GM19452 (cell line): ENCODE measurements at regions not wholly inside any gene's neighbourhood (a gene's known extent, or its start where the extent isn't known, plus 50 kb on each side); places are given as distances from the start of the nearest gene placed in this dataset.

Experiments
- ATAC-seq: cut with Tn5 transposase; IDR thresholded peaks from one replicate; pipeline ENCODE4 v1.9.1; 2021; ENCODE audit not compliant: unreplicated experiment

DNA sequence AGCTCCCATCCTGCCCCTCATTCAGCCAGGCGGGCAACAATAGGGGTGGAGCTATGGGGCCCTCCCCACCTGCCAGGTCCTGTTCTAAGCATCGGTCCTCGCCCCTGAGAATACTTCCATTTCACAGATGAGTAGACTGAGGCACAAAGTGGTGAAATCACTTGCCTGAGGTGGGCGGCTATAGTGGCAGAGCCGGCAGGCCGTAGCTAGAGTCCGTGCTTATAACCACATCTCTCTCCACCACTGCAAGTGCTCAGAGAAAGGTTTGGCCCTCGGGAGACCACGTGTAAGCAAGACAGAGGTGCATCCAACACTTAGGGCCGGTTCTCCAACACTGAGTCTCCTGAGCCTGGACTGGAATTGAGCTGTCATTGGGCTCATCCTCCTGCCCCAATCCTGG, 145.8 kb upstream of the UNC5B start:
- ATAC-seq = no peak

DNA sequence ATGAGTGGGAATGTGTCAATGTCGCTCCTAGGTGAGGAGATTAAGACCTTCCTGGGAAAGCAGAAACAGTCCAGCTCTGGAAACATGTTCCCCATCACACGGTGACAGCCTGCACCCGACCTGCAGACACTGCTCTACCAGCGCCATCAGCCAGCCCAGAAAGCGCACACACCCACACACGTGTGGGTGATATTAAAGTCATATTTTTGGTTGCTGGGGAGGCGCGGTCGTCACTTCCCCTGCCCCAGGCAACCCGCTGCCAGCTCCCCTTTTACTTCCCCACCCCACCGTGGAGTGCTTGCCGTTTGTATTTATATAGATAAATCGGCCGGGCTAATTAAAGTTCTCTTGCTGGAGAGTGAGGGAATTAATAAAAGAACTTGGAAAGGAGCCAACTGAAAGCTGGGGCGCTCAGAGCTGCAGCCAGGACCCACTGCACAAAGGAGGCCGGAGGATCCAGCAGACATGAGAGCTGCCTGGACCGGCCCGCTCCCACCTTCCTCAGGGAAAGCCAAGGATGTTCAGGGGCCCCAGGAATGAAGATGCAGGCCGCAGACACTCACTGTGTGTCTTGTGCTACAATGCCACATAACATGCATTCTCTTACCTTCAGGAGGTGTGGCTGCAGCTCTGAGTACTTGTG, 145.2 kb upstream of the UNC5B start:
- ATAC-seq = no peak

DNA sequence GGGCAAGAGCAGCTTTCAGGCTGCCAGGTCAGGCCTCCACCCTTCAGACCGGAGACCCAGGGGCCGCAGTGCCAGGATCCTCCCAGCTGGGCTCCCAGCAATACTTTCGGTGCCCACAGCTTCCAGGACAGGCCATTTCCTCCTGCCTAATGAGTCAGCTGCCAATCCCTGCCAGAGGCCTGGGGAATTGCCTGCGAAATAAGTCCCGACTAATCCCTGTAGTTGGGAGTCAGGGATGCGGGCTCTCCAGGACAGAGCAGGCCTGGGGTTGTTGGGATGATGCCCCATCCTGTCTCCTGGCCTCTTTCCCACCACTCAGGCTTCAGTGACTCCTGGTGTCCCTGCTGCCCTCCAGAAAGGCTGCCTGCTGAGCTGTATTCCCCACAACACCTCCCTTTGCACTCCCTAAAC, 143.5 kb upstream of the UNC5B start:
- ATAC-seq = no peak

DNA sequence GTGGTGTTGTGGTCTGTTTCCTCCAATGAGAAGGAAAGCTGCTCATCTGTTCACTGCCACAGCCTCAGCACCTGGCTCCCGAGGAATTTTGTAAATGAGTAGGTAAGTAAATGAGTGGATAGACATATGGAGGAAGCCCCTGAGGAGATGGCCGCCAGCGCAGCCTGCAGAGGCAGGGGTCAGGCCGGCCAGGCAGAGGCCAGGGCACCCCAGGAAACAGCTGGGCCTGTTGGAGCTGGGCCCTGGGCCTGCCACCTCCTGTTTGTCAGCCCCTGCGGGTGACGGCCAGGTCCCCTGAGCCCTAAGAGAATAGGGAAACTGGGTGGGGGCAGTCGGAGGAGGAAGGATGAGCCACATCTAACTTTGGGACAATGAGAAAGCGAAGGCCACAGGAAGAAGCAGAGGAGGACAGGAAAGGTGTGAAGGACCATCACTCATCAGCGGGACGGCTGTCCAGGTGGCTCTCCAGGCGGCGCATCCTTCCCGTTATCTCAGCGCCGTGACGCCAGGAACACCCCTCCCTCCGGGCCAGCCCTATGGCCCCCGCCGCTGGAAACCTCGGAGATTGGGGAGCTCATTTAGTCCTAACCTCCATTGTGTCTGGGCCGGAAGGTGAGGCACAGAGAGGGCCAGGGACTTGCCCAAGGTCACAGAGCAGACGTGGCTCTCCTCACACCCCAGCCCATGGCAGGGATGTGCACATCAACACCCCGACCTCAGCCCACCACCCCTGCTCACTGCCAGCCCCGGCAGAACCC, 142.3 kb upstream of the UNC5B start:
- no peak for ATAC-seq

GRCh38 chr10:71070741-71071140, 141.6 kb upstream of the UNC5B start:
- no peak for ATAC-seq

GRCh38 chr10:71072131-71072822, 140.1 kb upstream of the UNC5B start:
- no peak for ATAC-seq

DNA sequence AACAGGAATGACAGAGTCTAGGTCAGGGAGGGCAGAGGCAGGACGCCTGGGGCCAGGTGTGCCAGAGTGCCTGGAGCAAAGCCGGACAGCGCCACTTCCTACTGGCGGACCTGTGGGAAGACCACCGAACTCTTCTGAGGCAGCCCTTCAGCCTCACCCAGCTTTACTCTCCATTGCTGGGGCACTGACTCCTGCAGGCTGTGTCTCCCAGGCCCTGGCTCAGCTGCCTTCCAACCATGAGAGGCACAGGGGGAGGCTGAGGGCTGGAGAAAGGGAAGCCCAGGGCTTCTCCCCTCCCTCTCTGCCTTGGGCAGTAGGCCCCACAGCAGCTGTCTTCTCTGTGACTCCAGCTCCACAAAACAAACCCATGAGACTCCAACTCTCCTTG, 139.6 kb upstream of the UNC5B start:
- ATAC-seq = no peak

DNA sequence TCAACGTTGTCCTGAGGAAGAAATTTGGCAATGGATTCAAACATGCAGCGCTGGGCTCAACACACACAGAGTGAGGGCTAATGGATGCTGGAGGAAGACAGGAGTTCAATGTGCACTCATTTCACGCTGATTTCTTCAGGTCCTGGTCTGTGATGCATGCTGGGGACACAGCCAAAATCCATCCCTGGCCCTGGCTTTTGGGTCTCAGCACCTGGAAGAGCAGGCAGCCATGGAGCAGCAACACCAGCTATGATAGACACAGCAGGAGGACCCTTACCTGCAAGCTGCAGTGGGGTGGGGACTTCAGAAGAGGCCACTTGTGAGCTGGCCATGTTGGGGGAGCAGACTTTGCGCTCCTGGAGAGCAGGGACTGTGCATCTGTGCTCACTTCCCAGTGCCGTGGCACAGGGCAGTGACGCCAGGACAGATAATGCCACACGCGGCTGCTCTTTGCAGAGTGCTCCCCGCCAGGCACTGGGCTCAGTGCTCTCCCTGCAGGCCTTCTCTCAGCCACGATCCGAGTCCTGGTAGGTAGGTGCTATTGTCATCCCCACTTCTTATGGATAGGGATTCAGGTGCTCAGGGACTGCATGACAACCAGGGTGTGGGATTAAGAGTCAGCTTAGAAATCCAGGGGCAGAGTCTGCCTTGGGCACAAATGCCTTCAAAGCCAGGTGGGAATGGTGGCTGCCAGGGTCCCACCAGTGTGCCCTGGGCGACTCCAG, 138.8 kb upstream of the UNC5B start:
- ATAC-seq = no peak

DNA sequence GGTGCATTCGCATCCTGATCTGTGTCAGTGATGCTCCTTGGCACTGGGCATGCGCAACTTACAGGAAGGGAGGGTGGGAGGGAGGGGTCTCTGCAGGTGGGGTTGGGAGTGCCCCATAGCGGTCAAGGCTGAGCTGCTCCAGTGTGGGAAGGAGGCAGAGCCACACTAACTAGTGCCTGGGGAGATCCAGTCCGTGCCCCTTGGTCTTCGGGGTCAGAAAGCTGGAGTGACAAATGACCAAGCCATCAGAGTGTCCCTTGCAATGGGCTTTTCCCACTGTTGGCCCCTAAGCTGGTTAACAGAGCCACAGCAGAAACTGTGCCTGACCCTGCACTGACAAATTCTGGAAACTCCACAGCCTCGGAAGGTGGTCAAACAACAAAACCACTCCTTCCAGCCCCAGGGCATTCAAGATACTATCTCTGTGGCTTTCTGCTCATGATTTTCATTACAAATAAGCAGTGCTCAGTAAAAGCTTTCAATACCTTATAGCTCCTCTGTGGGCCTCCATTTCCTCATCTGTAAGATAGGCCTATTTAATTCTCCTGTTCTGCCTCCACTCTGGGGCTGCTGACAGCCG, 138.1 kb upstream of the UNC5B start:
- ATAC-seq = no peak

- no peak for ATAC-seq
Measured at GRCh38 chr10:71075086-71075758, 137.1 kb upstream of the UNC5B start.

GRCh38 chr10:71075759-71076472, 136.5 kb upstream of the UNC5B start:
- no peak for ATAC-seq

DNA sequence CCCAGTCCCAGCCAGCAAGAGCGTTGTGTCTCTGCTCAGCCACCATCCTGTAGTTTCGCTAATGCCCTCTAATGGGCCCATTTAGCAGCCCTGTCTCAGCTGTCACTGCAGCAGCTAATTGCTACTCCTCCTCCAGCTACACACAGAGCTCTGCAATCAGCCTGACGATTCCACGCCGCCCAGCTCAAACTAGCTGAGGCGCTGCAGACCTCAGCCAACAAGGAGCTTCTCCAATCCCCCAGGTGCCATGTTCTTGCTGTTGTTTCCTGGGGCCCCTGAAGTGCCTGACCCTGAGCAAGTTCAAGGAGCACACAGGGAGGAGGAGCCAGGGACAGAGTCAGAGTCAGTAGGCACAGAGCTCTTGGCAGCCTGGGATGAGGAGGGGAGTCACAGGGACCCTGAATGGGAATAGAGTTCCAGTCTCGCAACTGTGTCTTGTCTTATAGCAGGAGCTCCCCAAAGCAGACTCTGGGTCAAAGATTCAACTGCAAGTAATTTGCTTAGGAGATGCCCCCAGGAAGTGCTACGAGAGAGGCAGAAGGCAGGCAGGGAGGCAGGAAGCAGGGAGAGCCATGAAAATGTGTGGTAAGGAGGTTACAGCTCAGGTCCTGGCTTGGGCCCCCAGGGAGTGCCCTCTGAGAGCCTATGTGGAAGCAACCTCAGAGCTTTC, 135.8 kb upstream of the UNC5B start:
- no peak for ATAC-seq

- ATAC-seq = no peak
Measured at GRCh38 chr10:71077143-71077581, 135.2 kb upstream of the UNC5B start.

DNA sequence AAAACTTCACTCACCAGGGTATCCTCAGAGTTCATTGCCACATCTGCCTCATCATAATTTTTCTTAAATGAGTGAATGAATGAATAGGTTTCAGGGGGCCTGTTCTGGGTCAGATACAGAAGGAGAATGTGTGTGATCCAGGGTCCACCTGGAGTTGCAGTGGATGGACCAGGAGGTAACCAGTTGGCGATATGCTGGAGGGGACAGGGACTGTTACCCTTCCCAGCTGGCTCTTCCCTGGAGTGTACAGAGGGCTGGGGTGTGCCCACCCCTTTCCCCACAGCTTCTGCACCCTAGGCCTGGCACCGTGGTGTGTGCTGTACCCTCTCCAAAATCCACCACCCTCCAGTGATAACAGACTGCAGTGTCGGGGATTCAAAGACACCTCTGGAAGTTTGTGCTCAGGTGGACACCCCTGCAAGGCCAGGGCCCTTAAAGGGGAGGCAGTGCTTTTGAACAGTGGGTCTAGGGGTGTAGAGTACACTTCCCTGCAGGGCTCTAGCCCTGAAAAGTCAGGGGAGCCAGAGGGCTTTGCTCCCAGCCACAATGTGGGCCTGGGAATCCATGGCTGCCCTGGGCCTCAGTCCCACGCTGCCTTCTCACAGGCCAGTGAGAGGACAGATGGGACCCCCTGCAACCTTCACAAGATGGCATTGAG, 134.4 kb upstream of the UNC5B start:
- no peak for ATAC-seq

DNA sequence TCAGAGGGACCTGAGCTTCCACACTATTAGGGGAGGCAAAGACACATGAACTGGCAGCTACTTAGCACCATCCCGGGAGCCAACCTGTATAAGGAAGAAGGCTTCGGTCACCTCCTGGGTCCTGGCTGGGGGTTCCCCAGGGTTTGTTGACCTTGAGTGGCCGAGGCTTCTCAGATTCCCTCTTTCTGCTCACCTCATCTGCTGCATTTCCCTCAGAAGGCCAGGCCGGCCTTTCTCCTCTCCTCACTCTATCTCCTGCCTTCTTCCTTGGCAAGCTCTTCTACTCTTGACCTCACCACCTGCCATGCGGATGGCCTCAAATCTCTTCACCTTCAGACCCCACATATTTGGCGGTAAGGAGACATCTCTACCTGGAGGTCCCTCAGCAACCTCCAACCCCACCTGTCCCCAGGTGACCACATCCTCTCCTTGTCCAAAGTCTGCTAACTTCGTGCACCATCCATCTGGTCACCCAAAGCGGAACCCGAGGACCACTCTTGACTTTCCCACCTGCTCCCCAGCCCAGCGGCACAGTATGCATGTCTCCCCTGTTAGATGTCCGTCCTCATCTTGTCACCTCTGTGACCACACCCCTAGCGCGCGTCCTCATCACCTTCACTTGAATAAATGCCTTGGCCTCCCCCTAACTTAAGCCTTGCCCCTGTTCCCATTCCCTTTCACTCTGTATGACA, 133.8 kb upstream of the UNC5B start:
- no peak for ATAC-seq

- ATAC-seq = no peak
Measured at GRCh38 chr10:71079761-71080380, 132.5 kb upstream of the UNC5B start.

DNA sequence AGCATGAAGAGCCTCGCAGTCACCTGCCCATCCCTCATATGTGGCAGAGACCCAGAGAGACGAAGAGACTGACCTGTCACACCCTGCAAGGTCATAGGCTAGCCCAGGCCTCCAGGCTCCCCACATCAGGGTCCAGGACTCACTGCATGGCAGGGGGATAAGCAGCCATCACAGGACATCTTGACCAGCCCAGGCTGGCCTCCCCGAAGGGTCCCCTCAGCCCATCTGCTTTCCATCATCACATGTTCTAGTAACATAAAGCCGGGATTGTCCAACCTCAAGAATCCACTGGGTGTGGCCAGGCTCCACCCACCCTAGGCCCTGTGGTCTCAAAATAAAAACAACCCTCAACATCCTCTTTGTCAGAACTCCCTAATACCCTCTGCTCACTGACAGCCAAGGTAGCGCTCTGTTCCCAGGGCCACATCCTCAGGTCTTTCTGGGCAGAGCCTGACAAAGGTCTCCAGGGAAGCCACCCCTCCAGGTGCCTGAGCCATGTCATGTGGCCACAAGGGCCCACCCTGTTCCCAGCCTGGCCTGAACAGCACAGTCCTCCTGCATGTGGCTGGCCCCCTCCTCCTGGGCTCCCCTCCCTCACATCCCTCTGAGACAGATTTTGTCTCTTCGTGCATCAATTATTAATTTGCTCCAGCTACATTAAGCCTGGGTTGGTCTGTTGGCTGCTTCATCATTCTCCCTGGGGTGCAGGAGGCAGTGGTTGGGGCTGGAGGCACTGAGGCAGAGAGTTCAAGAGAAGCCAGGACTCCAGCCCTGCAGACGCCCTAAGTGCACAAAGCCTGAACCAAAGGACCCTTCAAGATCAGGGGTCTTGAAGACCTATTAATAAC, 131.8 kb upstream of the UNC5B start:
- no peak for ATAC-seq
